Dermis microvascular lymphatic vessel endothelial cell (primary cell): ENCODE measurements at regions not wholly inside any gene's neighbourhood (a gene's known extent, or its start where the extent isn't known, plus 50 kb on each side); places are given as distances from the start of the nearest gene placed in this dataset.

Experiments used
- DNase-seq, 2 donors: peaks; one replicate each; pipeline versions ENCODE4 v3.0.0 to v3.0.0-alpha.2; 2010; ENCODE audit warnings: low read depth in 2 of 2

DNA sequence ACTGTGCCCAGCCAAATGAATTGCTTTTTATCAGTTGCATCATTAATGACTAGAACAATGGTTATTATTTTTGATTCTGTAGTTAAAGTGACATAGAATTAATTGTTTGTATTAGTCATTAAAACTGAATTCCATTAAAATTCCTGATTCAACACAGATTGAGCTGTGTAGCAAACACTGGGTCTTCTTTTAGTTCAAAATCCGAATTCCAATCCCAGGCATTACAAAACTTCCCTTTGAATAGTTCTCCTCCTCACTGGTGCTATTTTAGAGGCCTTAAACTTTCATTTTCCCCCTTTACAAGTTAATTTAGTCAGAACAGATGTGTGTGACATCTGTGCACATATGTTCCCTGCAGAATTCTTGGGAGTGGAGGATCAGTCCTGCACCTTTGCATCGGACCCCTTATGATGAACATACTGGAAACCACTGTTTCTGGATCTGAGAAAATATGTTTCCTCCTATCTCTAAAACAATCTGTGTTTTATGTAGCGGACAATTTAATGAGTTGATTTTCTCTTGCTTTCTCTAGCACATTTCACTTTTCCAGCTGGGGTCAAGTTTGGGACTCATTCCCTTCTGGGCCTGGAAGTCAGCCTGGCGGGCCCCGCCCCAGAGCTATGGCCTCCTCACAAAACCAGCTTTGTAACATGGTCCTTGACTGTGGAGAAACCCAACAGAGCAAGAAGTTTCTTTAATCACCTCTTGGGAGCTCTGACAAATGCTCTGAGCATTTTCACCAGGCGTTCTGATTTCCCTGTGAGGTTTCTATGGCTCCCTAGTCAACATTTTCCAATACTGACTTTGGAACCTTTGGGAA lies 87.9 kb upstream of the MAMDC2 start:
- DNase-seq, result no peak

DNA sequence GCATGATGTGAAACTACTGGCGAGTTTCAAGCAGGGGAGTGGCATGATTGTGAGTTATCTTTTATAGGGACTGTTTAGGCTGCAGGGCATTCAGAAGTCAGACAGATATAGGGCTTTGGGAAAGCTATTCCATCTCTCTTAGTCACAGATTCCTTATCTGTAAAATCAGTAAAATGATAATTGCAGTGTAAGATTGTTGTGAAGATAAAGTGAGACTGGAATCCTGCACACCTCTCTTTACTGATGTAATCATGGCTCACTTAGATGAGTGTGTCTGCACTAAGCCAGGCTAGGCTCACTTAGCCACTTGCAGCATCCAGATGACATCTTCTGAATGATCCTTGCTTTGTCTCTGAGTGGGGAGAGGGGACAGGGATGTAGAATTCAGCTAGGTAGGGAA lies 81.8 kb upstream of the MAMDC2 start:
- DNase-seq, result no peak

DNA sequence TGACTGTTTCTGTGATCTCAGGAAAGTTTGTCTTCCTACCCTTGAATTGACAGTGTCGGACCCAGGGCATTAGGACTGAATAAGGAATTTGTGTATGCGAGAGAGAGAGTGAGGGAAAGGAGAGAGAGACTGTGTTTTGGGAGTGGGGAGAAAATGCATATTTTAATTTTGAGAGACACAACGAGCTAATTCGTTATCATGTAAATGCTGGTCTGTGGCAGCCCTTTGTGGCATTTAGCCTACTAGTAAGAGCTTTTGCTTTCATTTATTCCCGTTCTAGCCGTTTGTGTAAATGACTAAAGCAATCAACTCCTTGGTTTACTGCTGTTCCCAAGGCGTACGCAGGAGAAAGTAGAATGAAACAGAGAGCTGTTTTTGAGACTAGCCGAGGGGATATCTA lies 79.8 kb upstream of the MAMDC2 start:
- DNase-seq, result no peak

DNA sequence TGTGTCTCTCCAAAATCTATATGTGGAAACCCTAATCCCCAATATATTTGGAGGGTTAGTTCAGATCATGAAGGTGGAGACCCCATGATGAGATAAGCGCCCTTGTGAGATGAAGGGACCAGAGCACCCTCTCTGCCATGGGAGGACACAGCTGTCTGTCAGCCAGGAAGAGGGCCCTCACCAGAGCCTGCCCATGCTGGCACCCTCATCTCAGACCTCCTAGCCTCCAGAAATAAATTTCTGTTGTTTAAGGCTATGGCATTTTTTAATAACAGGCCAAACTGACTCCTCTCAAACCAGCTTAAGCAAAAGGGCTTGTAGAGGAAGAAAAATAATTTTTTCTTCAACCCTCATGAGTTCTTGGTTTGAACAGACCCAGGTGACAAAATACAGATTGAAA lies 79.2 kb upstream of the MAMDC2 start:
- DNase-seq, result no peak

DNA sequence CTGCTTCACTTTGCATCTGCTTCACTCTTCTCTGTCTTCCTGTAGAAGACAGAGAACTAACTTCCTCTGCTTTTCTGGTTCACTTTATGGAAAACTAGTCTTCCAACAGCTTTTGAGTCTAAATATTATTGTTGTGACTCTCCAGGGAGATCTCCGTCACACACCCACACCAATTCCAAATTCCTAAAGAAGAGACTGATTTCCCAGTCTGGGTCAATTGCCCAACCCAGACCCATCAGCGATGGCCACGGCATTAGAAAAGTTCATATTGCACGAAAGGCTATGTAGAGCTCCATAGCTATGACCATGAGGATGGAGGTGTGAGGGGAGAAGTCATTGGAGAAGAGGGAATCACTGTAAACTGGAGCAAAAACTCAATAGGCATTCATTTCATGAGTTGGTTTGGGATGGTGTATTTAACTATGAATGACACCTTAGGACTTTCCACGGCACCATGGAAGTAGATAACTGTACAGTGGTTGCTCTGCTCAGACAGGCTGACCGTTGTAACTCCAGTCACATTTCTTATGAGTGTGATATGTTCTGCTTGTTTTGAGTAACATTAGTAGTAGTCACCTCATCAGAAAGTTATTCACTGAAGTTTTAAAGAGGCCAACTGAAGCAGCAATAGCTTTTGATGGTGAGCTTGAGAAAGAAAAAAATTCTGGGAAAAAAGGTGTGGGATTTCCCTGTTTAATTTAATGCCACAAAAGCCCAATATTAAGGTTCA lies 78.1 kb upstream of the MAMDC2 start:
- DNase-seq, result no peak

DNA sequence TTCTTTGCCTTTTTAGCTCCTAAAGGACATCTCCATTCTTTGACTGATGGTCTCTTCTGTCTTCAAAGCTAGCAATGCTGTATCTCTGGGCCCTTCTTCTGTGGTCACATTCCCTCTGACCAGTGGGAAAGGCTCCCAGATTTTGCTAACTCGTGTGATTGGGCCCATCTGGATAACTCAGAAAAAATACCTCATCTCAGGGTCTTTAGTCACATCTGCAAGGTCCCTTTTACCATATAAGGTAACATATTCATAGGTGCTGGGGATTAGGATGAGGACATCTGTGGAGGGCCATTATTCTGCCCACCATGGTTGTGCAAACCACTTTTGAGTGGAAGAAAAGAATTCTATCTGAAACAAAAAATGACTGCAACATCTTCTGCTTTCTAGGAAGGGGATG lies 76.3 kb upstream of the MAMDC2 start:
- no peak for DNase-seq

DNA sequence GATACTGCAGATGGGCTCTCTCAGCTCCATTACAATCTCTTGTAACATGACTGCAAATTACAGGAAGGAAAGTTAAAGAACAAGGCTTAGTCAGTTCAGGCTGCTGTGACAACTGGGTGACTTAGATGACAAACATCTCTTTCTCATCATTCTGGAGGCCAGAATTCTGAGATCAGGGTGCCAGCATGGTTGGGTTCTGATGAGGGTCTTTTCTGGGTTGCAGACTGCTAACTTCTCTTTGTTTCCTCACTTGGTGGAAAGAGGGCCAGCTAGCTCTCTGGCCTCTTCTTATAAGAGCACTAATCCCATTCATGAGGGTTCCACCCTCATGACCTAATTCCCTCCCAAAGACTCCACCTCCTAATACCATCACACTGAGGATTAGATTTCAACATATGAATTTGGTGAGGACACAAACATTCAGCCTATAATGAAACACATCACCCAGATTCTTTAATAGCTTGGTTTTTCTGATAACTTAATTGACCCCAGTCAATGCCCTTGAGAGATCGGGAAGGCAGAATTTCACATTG lies 73.6 kb upstream of the MAMDC2 start:
- DNase-seq, result no peak

DNA sequence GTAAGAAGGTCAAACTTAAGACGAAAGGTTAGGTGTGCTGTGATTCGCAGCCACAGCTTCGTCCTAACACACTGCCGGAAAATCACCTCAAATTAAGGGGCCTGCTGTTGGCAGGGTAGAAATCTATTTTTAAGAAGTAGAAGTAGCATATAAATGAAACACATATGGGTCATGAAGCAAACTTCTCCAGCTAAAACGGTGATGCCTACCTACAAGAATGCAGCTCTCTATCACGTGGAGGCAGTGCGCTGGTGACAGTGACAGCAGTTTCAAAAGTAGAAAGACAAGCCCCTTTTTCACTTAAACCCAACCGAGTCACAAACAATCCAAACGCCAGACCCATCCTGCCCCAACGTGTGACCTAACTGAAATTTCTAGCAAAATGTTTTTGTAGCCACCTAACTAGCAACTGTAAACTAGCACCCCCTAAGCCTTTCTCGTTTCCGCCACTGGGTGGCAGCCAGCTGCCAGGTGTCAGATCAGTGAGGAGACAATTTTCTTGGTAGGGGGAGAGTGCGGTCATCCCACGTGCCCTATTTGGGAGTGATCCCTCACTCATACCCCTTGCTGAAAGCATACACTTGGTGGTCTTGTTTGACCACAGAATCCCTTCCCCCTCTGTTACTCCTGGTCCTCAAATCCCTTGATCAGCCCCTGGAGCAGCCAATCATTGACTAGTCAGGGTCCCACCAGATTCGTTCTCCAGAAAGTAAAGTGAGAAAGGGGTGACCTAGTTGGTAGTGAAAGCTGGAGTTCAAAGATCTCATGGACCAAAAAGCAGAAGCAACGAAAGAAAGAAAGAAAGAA lies 71.8 kb upstream of the MAMDC2 start:
- peak; percentile 22 to 68 for DNase-seq

DNA sequence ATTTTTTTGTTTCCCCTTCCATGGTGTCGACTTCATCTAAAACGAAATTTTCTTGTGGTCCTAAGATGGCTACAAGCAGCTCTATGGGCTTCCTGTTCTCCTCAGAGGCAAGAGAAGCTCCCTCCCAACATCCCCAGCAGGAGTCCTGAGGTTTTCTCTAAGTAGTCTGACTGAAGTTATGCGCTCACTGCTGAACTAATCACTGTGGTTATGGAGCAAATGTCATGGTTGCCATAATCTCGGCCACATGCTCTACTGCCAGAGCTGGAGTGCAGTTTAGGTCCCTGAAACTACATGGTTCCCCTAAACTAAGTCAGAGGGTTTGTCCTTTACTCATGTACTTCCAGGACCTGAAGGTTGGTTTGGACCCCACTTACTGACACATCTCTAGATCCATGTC lies 68.0 kb upstream of the MAMDC2 start:
- no peak for DNase-seq

DNA sequence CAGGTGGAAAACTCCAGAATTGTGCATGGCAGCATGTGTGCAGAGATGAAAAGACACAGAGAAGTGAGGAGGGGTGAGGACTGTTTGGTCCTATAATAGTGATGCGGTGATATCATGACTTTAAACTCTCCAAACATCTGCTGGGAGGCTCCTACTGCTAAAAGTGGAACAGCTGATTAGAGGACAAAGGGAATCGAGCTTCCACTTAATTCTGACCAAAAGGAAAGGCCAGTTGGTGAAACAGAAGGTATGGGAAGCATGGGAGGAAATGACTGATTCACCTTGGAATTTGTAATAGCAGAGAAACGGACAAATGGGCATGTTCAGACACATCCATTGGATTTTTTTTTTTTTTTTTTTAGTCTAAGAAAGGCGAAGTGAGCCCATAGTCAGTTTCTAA lies 67.5 kb upstream of the MAMDC2 start:
- DNase-seq, result peak in 1 of 2 donors; percentile 83

DNA sequence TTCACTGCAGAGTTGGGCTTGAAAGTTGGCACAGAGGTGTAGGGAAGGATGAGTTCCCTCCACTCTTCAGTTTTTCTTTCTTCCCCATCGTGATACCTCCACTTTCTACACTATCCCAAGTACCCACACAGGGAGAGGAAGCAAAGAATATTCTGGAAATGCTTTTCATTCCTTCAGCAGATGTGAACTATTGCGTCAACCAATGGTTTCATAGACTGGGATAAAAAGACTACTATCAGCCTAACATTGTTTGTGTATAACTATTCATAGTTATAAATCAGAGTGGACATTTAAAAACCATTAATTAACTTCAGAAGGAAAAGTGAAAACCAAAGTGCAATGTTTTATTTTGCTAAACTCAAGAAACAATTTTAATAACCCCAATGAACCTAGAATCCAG lies 63.6 kb upstream of the MAMDC2 start:
- no peak for DNase-seq

DNA sequence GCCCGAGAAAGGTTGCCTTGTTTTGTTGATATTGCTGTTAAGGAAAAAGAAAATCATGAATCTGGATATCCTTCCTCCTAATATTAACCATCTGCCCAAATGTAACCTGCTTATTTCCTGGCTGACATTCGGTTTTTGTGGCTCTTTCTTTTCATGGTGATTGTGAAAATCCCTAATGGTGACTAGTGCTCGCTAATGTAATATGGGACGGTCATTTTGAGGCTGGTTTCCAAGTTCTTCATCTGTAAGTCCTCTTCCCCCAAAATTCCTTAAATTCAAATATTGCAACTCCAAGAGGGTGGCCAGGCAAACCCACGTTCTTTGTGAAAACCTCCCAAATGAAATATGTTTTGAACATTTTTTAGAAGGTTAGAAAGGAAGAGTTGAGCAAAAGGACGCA lies 63.1 kb upstream of the MAMDC2 start:
- no peak for DNase-seq

DNA sequence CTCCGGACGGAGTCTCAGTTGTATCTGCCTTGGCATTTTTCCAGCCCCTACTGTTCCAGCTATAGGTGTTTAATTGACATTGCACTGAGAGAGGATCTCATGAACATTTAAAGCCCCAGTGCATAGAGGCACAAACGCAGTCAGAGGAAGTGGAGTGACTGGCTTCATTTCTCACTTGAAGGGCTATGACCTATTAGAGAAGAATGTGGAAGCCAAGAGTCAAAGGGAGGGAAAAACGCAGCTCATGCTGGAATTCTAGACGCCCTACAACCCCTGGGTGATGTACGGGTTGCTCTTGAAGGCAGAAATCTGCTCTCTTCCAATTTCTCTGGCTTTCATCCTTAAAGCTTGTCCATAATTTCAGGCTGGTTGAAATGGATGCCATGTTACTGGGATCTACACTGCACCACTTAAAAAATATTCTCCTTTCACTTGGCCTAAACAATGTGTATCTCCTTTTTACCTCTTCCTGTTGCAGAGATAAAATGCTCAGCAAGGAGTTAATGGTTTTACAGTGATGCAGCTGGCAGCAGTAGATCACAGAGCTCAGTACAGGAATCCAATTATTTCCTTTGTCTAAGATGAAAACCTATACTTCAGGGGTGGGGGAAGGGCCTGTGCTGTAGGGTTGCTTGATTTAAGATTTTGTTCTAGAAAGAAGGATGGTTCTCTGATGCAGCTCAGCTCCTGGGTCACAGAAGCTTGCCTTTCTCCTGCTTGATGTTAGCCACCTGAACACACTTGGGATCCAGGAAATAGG lies 61.8 kb upstream of the MAMDC2 start:
- DNase-seq, result peak in 1 of 2 donors; percentile 33

DNA sequence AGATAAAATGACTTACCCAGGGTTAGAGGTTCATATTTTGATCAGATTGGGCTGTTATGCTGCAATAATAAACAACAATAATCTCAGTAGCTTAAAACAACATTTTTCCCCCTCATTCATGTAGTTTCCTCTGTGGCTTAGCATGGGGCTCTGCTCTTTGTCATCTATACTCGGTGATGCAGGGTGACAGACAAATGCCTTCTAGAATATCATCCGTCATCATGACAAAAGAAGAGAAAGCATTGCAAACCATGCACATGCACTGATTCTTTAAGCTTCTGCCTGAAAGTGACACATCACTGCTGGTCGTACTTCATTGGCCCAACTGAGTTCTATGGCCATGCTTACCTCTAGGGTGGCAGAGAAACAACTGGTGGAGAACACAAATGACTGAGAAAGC lies 58.8 kb upstream of the MAMDC2 start:
- no peak for DNase-seq

DNA sequence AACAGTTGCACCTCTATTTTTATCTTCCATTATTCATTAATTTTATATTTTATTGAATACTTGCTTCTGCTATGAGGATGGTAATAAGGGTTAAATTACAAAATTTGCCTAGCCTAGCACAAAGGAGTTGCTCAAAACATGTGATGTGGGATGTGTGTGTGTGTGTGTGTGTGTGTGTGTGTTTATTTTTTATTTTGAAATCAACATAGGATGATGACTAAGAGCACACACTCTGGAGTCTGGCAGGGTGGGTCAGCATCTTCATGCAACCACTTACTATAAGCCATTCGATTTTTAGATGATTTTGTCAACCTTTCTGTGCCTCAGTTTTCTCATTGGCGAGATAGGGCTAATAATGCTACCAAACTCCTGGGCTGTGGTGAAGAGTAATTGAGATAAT lies 57.7 kb upstream of the MAMDC2 start:
- DNase-seq, result no peak

DNA sequence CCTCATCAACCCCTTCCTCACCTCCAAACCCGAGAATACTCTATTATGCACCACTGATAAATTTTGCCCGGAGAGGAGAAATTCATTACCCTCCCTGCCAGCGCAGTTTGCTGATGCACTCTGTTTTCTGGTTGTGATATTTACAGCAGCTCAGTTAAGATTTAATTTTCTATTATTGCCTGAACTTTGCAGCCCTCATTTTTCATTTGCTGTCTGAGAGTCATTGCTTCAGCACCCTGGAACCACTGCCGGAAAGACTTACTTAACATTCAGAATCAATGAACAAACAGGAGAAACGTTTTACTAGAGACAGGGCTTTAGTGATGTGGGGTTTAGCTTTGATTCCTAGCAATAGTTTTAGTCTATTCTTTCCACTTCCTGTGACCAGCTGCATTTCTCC lies 56.7 kb upstream of the MAMDC2 start:
- no peak for DNase-seq

DNA sequence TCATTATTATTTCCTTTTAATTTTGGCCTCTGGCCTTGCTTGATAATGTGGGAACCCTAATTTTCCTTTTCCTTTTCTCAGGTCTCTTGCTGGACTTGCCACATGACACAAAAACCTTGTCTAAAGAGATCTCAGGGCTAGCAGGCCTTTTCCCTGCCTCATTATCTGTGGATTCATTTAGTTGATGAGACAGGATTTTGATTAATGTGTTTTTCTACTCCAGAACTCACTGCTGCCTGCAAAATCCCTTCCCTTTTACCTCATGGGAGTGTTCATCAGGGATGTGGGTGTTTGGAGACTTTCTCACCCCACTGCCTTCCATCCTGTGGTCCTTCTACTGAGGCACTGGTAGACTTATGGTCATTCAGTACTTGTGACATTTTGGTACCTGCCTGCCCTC lies 56.2 kb upstream of the MAMDC2 start:
- DNase-seq, result no peak

DNA sequence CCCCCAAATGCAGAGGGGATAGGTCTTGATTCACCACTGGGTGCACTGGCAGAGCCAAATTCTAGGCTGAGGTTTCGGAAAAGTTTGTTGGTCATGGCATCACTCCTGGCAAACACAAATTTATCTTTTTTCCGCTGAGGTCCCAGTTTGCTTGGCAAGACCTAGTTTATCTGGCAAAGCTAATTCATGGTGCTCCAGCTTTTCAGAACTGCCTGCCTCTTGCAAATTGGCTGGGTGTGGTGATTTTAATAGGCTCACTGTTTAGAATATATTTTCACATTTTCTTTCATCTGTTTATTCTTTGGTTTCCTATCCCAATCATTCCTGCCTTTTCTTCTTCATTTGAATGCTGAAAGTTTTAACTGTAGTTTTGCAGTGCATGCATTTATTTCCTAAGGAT lies 50.5 kb upstream of the MAMDC2 start:
- no peak for DNase-seq
